HG02588 (cell line): ENCODE measurements at regions not wholly inside any gene's neighbourhood (a gene's known extent, or its start where the extent isn't known, plus 50 kb on each side); places are given as distances from the start of the nearest gene placed in this dataset.

Experiments
- ATAC-seq: cut with Tn5 transposase; IDR thresholded peaks from one replicate; pipeline ENCODE4 v1.9.1; 2021; ENCODE audit warnings: mild to moderate bottlenecking, moderate library complexity; ENCODE audit not compliant: unreplicated experiment

- no peak for ATAC-seq
Observed at GRCh38 chr3:104854468-104854867, 512.2 kb upstream of the ALCAM start.

DNA sequence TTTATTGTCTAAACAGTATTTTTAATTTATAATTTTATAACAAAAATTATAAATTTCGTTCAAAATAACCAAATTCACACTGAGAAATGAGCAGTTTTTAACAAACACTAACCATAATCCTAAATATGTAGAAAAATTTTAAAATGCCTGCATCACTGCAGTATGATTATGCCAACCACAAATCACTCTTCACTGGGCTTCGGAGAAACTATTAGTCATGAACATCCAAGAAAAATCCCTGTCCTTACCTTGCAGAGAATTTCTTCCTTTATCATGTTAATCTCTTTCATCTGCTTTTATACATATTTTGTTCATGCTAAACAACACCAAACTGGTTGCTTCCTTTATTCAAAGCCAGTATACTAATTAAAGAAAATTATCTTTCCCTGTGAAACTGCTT is 511.0 kb upstream of the ALCAM start:
- ATAC-seq: no peak

- ATAC-seq: no peak
Observed at GRCh38 chr3:104856741-104857140, 510.0 kb upstream of the ALCAM start.

DNA sequence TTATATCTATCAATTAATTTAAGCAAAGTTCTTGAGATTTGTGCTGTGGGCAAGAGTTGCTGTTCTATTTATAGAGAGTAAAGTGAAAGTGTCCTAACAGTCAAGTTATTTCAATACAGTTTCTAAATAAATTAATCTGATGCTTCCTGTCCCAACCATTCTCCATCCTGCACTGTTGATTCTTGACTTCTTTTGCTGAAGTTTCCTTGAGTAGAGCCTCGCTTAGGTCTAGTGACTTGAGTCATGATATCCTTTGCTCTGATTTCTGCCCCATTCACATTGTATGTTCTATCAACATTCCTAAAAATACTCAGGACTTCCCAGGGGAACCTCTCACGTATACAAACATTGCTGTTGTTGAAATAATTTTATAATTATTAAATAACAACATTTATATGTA is 498.4 kb upstream of the ALCAM start:
- ATAC-seq: no peak

GRCh38 chr3:104870276-104870675 is 496.4 kb upstream of the ALCAM start:
- no peak for ATAC-seq

DNA sequence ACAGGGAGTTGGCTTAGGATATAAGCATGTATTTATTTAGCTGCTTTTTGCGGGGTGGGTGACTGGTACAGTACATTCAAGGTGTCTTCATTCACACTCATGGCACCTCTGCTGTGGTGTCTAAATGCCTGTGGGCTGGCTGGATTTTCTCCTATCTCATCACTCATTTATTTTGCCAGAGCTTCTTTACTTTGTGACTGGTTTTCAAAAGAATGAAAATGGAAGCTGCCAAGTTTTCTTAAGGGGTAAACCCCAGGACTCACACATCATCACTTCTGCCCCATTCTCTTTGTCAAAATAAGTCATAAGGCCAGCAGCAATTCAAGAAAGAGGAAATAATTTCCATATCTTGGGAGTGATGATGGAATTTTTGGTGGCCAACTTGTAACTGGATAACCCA is 493.4 kb upstream of the ALCAM start:
- ATAC-seq: no peak

DNA sequence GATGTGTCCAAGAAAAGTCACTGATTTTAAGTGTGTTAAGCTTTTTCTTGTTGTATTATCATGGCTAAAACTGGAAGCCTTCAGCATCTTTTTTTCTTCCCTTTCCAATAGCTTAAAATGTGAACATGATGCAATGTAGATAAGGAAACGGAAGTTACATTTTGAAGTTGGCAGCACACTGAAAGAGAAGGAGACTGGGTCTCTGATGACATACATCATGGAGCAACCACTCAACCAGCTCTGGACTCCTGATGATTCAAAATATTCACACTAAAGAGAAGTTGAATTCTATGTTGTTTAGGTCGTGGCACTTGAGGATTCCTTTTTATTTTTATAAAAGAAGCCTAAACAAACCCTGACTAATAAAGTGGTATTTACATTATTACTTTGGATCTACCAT is 488.3 kb upstream of the ALCAM start:
- no peak for ATAC-seq

- ATAC-seq: no peak
Observed at GRCh38 chr3:104879919-104880318, 486.8 kb upstream of the ALCAM start.

GRCh38 chr3:104885214-104885814 is 481.4 kb upstream of the ALCAM start:
- ATAC-seq: no peak

- no peak for ATAC-seq
Observed at GRCh38 chr3:104886220-104886995, 480.3 kb upstream of the ALCAM start.

GRCh38 chr3:104887069-104887468 is 479.6 kb upstream of the ALCAM start:
- no peak for ATAC-seq

DNA sequence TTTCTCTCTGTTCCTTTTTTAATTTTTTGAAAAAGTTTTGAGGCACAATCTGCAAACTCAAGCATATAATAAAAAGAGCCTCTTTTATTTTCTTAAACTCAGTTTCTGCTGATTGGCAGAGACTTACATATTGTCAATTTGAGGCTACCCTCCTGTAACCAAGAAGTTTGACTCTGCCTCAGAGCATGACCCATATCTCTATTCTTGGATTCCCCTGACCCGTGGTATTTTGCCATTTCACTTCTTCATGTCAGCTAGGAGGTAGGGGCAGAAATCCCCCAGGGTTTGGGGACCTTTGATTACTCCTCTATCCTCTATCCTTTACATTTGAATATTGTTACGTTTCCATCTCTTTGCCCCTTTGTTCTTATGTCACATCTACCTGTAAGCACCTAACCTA is 479.1 kb upstream of the ALCAM start:
- ATAC-seq: no peak

DNA sequence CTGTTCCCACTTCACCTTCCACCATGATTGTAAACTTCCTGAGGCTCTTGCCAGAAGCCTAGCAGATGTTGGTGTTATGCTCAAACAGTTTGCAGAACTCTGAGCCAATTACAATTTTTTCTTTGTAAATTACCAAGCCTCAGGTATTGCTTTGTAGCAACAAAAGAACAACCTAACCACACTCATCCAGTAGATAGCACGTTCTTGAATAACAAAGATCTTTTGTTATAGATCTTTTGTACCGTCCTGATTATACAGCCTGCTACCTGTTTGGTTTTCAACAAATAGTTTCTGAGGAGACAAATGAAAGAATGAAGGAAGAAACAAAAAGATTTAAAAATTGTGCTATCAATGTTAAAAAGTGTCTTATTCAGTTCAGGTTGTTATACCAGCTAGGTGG is 474.7 kb upstream of the ALCAM start:
- no peak for ATAC-seq

- no peak for ATAC-seq
Observed at GRCh38 chr3:104896624-104897023, 470.1 kb upstream of the ALCAM start.

DNA sequence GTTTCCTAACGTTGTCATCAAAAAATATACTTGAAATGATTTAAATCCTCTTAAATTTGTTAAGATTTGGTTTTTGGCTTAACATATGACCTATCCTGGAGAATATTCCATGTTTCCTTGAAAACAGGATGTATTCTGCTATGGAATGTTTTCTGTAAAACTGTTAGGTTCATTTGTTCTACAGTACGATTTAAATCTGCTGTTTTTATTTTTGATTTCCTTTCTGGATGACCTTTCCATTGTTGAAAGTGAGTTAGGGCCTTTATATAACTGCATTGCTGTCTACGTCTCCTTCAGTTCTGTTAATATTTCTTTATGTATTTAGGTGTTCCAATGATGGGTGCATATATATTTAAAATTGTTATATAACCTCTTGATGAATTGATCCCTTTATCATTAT is 465.3 kb upstream of the ALCAM start:
- no peak for ATAC-seq

DNA sequence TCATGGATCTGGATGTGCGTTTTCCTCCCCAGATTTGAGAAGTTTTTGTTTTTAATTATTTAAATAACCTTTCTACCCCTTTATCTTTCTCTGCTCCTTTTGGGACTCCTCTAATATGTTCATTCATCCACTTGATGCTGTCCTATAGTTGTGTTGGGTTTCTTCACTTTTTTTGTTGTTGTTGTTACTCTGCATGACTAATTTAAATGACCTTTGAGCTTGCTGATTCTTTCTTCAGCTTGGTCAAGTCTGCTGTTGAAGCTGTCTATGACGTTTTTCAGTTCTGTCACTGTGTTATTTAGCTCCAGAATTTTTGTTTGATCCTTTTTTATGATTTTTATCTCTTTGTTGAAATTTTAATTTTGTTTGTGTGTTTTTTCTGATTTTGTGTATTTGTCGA is 463.6 kb upstream of the ALCAM start:
- no peak for ATAC-seq

- ATAC-seq: no peak
Observed at GRCh38 chr3:104906001-104906639, 460.6 kb upstream of the ALCAM start.

DNA sequence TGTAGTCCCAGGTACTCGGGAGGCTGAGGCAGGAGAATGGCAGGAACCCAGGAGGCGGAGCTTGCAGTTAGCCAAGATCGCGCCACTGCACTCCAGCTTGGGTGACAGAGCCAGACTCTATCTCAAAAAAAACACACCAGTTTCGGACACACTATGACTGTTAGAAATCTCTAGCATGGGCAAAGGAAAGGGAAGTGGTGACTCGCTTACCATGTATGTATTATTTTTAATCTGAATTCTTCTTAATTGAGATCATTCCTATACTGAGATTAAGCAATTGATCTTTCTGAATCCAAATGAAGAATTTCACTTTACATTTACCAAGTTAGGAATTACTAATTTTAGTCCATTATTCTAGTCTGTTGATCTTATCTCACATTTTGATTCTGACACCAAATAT is 459.2 kb upstream of the ALCAM start:
- ATAC-seq: no peak

GRCh38 chr3:104908761-104909160 is 457.9 kb upstream of the ALCAM start:
- ATAC-seq: no peak

DNA sequence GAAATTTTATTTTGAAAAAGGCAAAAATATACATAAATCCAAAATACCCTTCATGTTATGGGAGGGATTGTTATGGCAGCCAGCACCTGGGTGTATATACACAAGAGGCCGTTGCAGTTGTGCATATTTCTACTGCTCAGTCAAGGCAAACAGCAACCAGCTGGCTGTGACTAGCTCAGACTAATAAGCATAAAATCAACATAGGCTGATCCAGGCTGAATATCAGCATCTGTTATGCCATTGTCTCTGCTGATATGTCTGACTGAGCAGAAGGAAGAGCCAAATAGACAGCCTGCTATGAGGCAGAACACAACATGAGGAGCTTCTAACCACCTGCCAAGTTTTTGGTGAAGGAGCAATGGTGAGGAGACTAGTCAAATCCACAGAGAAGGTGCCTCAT is 457.5 kb upstream of the ALCAM start:
- no peak for ATAC-seq

DNA sequence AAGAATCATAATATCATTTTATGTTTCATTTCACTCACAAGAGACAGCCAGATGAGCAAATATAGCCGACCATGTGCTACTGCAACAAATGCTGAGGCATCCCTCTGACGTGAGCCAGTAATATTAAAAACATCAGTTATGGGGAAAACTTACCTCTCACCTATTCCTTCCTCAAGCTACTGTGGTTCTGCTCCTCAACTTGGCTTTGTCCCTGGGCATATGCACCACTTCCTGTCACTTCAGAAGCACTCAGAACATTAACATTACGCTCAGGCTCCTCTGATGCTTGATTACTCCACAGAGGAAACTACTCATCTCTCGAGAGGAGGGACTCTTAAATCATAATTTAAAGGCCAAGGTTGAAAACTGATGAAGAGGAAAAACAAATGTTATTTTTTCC is 457.0 kb upstream of the ALCAM start:
- ATAC-seq: no peak

DNA sequence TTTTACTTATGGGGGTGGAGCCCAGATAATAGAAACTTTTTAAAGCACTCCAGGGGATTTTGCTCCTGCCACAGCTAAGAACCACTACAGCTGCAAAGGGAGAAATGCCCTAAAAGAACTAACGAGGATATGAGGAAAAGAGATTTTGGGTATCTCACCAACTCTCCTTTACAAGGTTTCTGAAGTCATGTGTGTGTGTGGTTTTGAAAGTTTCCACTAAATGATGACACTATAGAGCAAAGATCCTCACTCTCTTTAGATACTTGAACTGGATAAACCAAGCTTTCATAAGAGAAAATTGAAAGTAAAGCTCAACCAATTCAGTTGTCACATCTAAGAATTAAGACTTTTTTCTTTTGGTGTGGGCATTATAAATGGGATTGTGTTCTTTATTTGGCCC is 455.3 kb upstream of the ALCAM start:
- no peak for ATAC-seq
